Epithelial cell of esophagus (primary cell): ENCODE measurements at regions not wholly inside any gene's neighbourhood (a gene's known extent, or its start where the extent isn't known, plus 50 kb on each side); places are given as distances from the start of the nearest gene placed in this dataset.
"Not testable (repeated sequence)": the region's sequence is repeated elsewhere in the genome, so short reads cannot be mapped to it uniquely, and the experiment has no call there.

Experiments used
- DNase-seq: peaks from one replicate; pipeline ENCODE4 v3.0.0; 2010; ENCODE audit warnings: low read depth
- H3K4me3 ChIP-seq: 2 replicates; pipeline ENCODE4 v1.5.1; 2011; ENCODE audit warnings: mild to moderate bottlenecking, low read length, control low read depth
- CTCF ChIP-seq: IDR thresholded peaks from 2 replicates; pipeline ENCODE4 v1.5.1; 2011; ENCODE audit warnings: low read depth, mild to moderate bottlenecking, low read length, control low read depth, inconsistent platforms; ENCODE audit not compliant: insufficient read depth; ENCODE audit errors: missing control alignments

GRCh38 chr20:6700563-6701329 is 66.7 kb upstream of the BMP2 start:
- DNase-seq, result no peak
- H3K4me3 ChIP-seq, result no peak overlapping the region
- no peak for TF ChIP-seq CTCF

DNA sequence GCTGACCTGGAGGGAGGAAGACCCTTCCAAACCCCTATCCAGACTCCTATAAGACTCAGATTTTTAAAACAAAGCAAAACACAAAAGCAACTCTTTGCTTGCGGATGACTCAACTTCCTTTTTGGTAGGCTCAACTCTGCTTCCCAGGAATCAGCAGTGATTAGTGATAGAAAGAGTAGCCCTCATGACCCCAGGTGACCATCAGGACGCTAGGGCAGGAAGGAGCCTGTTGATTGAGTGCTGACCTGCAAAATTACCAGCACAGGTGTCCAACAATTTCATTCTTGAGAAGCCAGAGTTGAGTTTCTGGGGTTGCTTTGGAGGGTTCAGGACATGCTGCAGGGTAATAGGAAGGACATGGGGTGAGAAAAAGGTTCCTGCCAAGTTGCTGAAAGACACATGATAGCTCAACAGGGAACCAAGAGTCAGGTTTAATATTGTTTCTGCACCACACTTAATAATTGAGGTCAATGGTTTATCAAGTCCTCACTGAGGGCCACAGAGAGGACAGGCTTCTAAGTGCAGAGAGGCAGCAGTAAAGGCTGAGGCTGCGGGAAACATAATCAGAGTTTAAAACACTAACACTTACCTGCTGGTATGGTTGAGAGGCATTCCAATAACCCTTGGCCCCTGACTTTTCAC is 67.4 kb upstream of the BMP2 start:
- no peak for TF ChIP-seq CTCF

DNA sequence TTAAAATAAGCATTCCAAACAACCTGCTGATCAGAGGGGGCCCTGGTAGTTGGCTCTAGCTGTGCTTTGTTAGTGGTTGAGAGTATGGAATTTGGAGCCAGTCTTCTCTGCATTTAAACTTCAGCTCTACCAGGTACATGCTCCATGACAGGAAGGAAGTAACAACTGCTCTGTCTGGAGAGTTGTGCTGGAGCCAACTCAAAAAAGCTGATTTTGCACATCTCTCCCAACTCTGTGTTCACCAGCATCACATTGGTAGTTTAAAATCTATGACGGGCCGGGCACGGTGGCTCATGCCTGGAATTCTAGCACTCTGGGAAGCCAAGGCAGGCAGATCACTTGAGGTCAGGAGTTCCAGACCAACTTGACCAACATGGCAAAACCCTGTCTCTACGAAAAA is 68.8 kb upstream of the BMP2 start:
- no peak overlapping the region for H3K4me3 ChIP-seq
- TF ChIP-seq CTCF, result no peak
- no peak for DNase-seq

More for the DNA sequence above, 67.4 kb upstream of the BMP2 start:
- H3K4me3 ChIP-seq, result no peak overlapping the region
- peak; percentile 16 for DNase-seq

DNA sequence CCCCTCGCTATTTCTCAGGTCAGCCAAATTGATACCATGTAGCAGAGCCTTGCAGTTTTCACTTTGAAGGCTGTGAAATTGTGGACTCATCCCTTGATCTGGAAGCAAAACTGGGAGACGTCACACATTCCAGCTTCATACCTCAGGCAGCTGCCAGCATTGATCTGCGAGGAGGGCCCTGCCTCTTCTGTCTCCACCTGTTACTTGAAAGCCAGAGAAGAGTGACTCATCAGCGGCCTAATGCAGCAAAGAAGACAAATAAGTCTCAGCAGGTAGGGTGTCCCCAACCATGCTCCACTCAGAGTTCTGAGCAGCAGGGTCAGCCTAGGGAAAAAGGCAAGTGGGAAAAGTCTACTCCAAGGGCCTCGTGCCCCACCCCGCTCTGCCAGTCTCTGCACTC is 69.4 kb upstream of the BMP2 start:
- peak; percentile 95 for DNase-seq
- H3K4me3 ChIP-seq, result no peak overlapping the region
- TF ChIP-seq CTCF, result no peak

DNA sequence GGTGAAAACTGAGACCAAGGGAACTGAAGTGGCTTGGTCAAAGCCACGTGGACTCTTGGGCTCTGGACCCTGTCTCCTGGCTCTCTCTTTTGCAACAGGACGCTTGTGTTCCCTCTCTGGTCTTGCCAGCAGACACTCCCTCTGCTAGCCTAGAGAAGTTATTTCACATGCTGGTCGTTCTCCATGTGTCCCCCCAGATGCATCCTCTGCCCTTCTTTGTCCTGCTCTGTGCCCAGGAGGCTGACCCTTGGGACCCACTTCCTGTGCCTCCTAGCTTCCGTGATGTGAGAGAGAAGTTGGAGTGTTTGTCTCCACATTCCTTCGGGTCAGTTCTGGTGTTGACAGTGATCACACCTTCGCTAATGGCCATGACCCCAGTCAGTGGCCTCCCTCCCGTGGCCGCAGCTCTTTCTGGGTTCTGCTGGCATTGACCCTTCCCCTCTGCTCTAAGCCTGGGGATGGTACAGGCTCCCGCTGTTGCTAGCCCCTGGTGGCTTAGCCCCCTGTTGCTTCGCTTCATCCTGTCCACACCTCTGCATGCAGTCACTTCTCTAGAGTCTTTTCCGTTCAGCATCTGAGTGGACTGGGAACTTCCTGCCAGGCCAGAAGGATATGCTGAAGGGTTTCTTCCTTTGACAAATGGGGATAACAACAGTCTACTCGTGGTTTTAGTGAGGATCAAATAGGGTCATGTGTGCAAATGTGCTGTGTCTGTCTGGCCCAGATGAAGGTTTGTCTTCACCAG is 70.1 kb upstream of the BMP2 start:
- no peak overlapping the region for H3K4me3 ChIP-seq
- no peak for DNase-seq
- no peak for TF ChIP-seq CTCF

GRCh38 chr20:6696001-6696400 is 71.5 kb upstream of the BMP2 start:
- no peak for DNase-seq
- H3K4me3 ChIP-seq, result no peak overlapping the region
- TF ChIP-seq CTCF, result no peak

- not testable (repeated sequence) for DNase-seq, H3K4me3 ChIP-seq
Measured at GRCh38 chr20:6693808-6694198, 73.7 kb upstream of the BMP2 start.
